WTC11 (cell line): ENCODE measurements at regions not wholly inside any gene's neighbourhood (a gene's known extent, or its start where the extent isn't known, plus 50 kb on each side); places are given as distances from the start of the nearest gene placed in this dataset.

ENCODE experiments used
- ATAC-seq: fragments of 200-7000 bp; cut with Tn5 transposase; 2 replicates; pipeline ENCODE4 v1.10.0; 2021; ENCODE audit warnings: mild to moderate bottlenecking, moderate library complexity
- CTCF ChIA-PET: fragments of 300-600 bp; sonication (Branson Sonifier 250); formaldehyde crosslinking; loops from one replicate; lab custom pipeline; 2021; ENCODE audit warnings: antibody characterized with exemption; lab: Charles Lee
- POLR2A ChIA-PET: fragments of 350-600 bp; sonication (Branson Sonifier 250); formaldehyde crosslinking; loops from one replicate; lab custom pipeline; 2021; ENCODE audit warnings: antibody characterized with exemption; lab: Charles Lee
- DNase-seq: peaks from one replicate; pipeline ENCODE4 v3.0.0; 2021; ENCODE audit warnings: low spot score
- H3K27ac Mint-ChIP-seq: 2 replicates; pipeline ENCODE4 v1.8.0; 2021; ENCODE audit warnings: mixed read lengths
- H3K27me3 Mint-ChIP-seq: 2 replicates; pipeline ENCODE4 v1.8.0; 2021; ENCODE audit warnings: low read depth, mild to moderate bottlenecking, moderate library complexity, mixed read lengths
- H3K36me3 Mint-ChIP-seq: 2 replicates; pipeline ENCODE4 v1.8.0; 2021; ENCODE audit warnings: mixed read lengths
- H3K4me1 Mint-ChIP-seq: 2 replicates; pipeline ENCODE4 v1.8.0; 2022; ENCODE audit warnings: mixed read lengths
- H3K4me3 Mint-ChIP-seq: 2 replicates; pipeline ENCODE4 v1.8.0; 2021; ENCODE audit warnings: mild to moderate bottlenecking, moderate library complexity, mixed read lengths
- H3K9me3 Mint-ChIP-seq: 2 replicates; pipeline ENCODE4 v1.8.0; 2021; ENCODE audit warnings: mixed read lengths
- ATF3 ChIP-seq: sonication (generic); formaldehyde crosslinking; conservative IDR thresholded peaks from 2 replicates; pipeline ENCODE4 v1.8.1; 2022; ENCODE audit warnings: mild to moderate bottlenecking, missing genetic modification reagents
- CBFB ChIP-seq: sonication (generic); formaldehyde crosslinking; IDR thresholded peaks from 2 replicates; pipeline ENCODE4 v1.8.1; 2022; ENCODE audit warnings: mild to moderate bottlenecking, low read depth, missing genetic modification reagents
- ETV6 ChIP-seq: sonication (generic); formaldehyde crosslinking; IDR thresholded peaks from 2 replicates; pipeline ENCODE4 v1.8.1; 2022; ENCODE audit warnings: mild to moderate bottlenecking, missing genetic modification reagents
- FOXJ3 ChIP-seq: sonication (generic); formaldehyde crosslinking; IDR thresholded peaks from 2 replicates; pipeline ENCODE4 v1.9.0; 2021; ENCODE audit warnings: missing genetic modification reagents, mild to moderate bottlenecking, borderline replicate concordance
- FOXK1 ChIP-seq: sonication (generic); formaldehyde crosslinking; IDR thresholded peaks from 2 replicates; pipeline ENCODE4 v1.8.0; 2022; ENCODE audit warnings: mild to moderate bottlenecking, moderate library complexity, missing genetic modification reagents
- GTF2I ChIP-seq: fragments of 250-450 bp; sonication (Bioruptor Pico); conservative IDR thresholded peaks from 2 replicates; pipeline ENCODE4 v1.4.0; 2021; ENCODE audit warnings: mild to moderate bottlenecking
- HMGA2 ChIP-seq: fragments of 250-450 bp; sonication (Bioruptor Pico); IDR thresholded peaks from 2 replicates; pipeline ENCODE4 v1.4.0; 2021; ENCODE audit warnings: mild to moderate bottlenecking, moderate library complexity
- JUN ChIP-seq: sonication (generic); formaldehyde crosslinking; IDR thresholded peaks from 2 replicates; pipeline ENCODE4 v1.8.0; 2023; ENCODE audit warnings: mild to moderate bottlenecking, missing genetic modification reagents
- NFE2L1 ChIP-seq: sonication (generic); formaldehyde crosslinking; IDR thresholded peaks from 2 replicates; pipeline ENCODE4 v1.8.1; 2023; ENCODE audit warnings: missing genetic modification reagents
- NR3C1 ChIP-seq: sonication (generic); formaldehyde crosslinking; conservative IDR thresholded peaks from 2 replicates; pipeline ENCODE4 v1.8.1; 2023; ENCODE audit warnings: low read depth, mild to moderate bottlenecking, missing genetic modification reagents
- PRDM15 ChIP-seq: sonication (generic); formaldehyde crosslinking; IDR thresholded peaks from 2 replicates; pipeline ENCODE4 v1.8.0; 2022; ENCODE audit warnings: missing genetic modification reagents
- RORB ChIP-seq: fragments of 250-450 bp; sonication (Bioruptor Pico); IDR thresholded peaks from 2 replicates; pipeline ENCODE4 v1.9.0; 2021; ENCODE audit warnings: mild to moderate bottlenecking
- TEAD1 ChIP-seq: sonication (generic); formaldehyde crosslinking; IDR thresholded peaks from 2 replicates; pipeline ENCODE4 v1.8.0; 2022; ENCODE audit warnings: mild to moderate bottlenecking, missing genetic modification reagents
- USF1 ChIP-seq: sonication (generic); formaldehyde crosslinking; IDR thresholded peaks from 2 replicates; pipeline ENCODE4 v1.8.0; 2022; ENCODE audit warnings: mild to moderate bottlenecking, missing genetic modification reagents
- ZBTB43 ChIP-seq: sonication (generic); formaldehyde crosslinking; IDR thresholded peaks from 2 replicates; pipeline ENCODE4 v1.8.1; 2023; ENCODE audit warnings: mild to moderate bottlenecking, missing genetic modification reagents
- ZNF121 ChIP-seq: sonication (generic); formaldehyde crosslinking; IDR thresholded peaks from 2 replicates; pipeline ENCODE4 v1.8.0; 2023; ENCODE audit warnings: missing genetic modification reagents
- ZNF138 ChIP-seq: sonication (generic); formaldehyde crosslinking; conservative IDR thresholded peaks from 2 replicates; pipeline ENCODE4 v1.8.1; 2022; ENCODE audit warnings: mild to moderate bottlenecking, moderate library complexity, missing genetic modification reagents
- ZNF263 ChIP-seq: sonication (generic); formaldehyde crosslinking; IDR thresholded peaks from 2 replicates; pipeline ENCODE4 v1.8.1; 2022; ENCODE audit warnings: low read depth, mild to moderate bottlenecking, moderate library complexity, missing genetic modification reagents
- ZNF396 ChIP-seq: fragments of 250-450 bp; sonication (Bioruptor Pico); IDR thresholded peaks from 2 replicates; pipeline ENCODE4 v1.8.0; 2021; ENCODE audit warnings: mild to moderate bottlenecking, moderate library complexity, borderline replicate concordance
- ZNF423 ChIP-seq: fragments of 250-450 bp; sonication (Bioruptor Pico); IDR thresholded peaks from 2 replicates; pipeline ENCODE4 v2.1.2; 2022; ENCODE audit warnings: mild to moderate bottlenecking, moderate library complexity
- TF ChIP-seq, protein P1 (sequence below): sonication (generic); formaldehyde crosslinking; IDR thresholded peaks from 2 replicates; pipeline ENCODE4 v1.8.1; 2022; ENCODE audit warnings: low read depth, missing genetic modification reagents, borderline replicate concordance
- TF ChIP-seq, protein P2 (sequence below): sonication (generic); formaldehyde crosslinking; IDR thresholded peaks from 2 replicates; pipeline ENCODE4 v1.8.1; 2023; ENCODE audit warnings: mild to moderate bottlenecking, missing genetic modification reagents, moderate library complexity

GRCh38 chrX:121320441-121320840 lies 273.0 kb downstream of the GLUD2 start:
- ChIA-PET POLR2A (no interaction called here), CTCF (no interaction called here)
- no peaks in the 10 kb centered on the region for H3K36me3 Mint-ChIP-seq
- no peak overlapping the region for H3K4me3 Mint-ChIP-seq
- no peak for DNase-seq
- no peak for TF ChIP-seq TEAD1 (CRISPR knock-in tag)
- no peak for TF ChIP-seq PRDM15
- TF ChIP-seq ATF3 (CRISPR knock-in tag), result no peak
- TF ChIP-seq FOXK1 (CRISPR knock-in tag), result no peak
- TF ChIP-seq ZNF121 (CRISPR knock-in tag), result no peak
- TF ChIP-seq NR3C1 (CRISPR knock-in tag), result no peak
- TF ChIP-seq, protein P1, sequence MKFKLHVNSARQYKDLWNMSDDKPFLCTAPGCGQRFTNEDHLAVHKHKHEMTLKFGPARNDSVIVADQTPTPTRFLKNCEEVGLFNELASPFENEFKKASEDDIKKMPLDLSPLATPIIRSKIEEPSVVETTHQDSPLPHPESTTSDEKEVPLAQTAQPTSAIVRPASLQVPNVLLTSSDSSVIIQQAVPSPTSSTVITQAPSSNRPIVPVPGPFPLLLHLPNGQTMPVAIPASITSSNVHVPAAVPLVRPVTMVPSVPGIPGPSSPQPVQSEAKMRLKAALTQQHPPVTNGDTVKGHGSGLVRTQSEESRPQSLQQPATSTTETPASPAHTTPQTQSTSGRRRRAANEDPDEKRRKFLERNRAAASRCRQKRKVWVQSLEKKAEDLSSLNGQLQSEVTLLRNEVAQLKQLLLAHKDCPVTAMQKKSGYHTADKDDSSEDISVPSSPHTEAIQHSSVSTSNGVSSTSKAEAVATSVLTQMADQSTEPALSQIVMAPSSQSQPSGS (CRISPR knock-in tag), result no peak
- TF ChIP-seq ETV6 (CRISPR knock-in tag), result no peak
- TF ChIP-seq, protein P2, sequence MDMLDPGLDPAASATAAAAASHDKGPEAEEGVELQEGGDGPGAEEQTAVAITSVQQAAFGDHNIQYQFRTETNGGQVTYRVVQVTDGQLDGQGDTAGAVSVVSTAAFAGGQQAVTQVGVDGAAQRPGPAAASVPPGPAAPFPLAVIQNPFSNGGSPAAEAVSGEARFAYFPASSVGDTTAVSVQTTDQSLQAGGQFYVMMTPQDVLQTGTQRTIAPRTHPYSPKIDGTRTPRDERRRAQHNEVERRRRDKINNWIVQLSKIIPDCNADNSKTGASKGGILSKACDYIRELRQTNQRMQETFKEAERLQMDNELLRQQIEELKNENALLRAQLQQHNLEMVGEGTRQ (CRISPR knock-in tag), result no peak
- TF ChIP-seq ZNF263 (CRISPR knock-in tag), result no peak
- TF ChIP-seq ZNF138, result no peak
- TF ChIP-seq NFE2L1 (CRISPR knock-in tag), result no peak
- no peak for TF ChIP-seq HMGA2 (CRISPR knock-in tag)
- TF ChIP-seq CBFB (CRISPR knock-in tag), result no peak
- TF ChIP-seq ZBTB43, result no peak
- no peaks in the 10 kb centered on the region for H3K4me1 Mint-ChIP-seq
- H3K27ac Mint-ChIP-seq, result no peak overlapping the region
- ATAC-seq, result no peak
- no peaks in the 10 kb centered on the region for H3K27me3 Mint-ChIP-seq
- H3K9me3 Mint-ChIP-seq, result no peaks in the 10 kb centered on the region

DNA sequence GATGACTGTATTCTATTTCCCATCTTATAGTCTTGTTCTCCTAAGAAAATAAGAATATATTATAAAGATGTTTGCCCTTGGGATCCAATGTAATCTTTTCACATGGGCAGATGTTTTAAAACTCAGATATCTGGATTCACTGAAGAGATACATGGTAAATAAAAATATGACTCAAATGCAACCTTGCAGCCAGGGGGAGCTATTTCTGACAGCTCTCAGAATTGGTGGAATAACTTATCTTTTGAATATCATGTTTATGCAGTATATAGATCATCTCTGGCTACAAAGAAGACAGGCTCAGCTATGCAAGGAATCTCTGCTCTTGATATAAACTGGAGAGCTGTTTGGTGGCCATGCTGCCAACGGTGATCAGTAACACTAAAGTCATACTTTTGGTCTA lies 274.7 kb downstream of the GLUD2 start:
- ATAC-seq (no peak), DNase-seq (no peak)
- H3K36me3 Mint-ChIP-seq, result no peaks in the 10 kb centered on the region
- H3K4me1 Mint-ChIP-seq, result no peaks in the 10 kb centered on the region
- H3K27ac Mint-ChIP-seq, result no peak overlapping the region
- no peaks in the 10 kb centered on the region for H3K9me3 Mint-ChIP-seq
- H3K4me3 Mint-ChIP-seq, result no peak overlapping the region
- TF ChIP-seq GTF2I (CRISPR knock-in tag), result no peak
- TF ChIP-seq JUN (CRISPR knock-in tag), result no peak
- TF ChIP-seq ZNF423 (CRISPR knock-in tag), result no peak
- TF ChIP-seq RORB (CRISPR knock-in tag), result no peak
- no peak for TF ChIP-seq FOXK1 (CRISPR knock-in tag)
- TF ChIP-seq FOXJ3 (CRISPR knock-in tag), result no peak
- no peak for TF ChIP-seq ZNF396 (CRISPR knock-in tag)
- no peak for TF ChIP-seq ZNF121 (CRISPR knock-in tag)
- no peak for TF ChIP-seq USF1
- TF ChIP-seq, all 79 proteins: peak for 0
- CTCF ChIA-PET, result interaction anchor here (0.7 to 1.7 kb wide), 11 partner anchors 8 to 164 kb away, joined by 3 to 16 read pairs (median 5); no protein-coding TSS in a partner anchor
- POLR2A ChIA-PET, result no interaction called here
- no peaks in the 10 kb centered on the region for H3K27me3 Mint-ChIP-seq
